ENCODE measurements at regions not wholly inside any gene's neighbourhood (a gene's known extent, or its start where the extent isn't known, plus 50 kb on each side); places are given as distances from the start of the nearest gene placed in this dataset.
"Not testable (repeated sequence)": the region's sequence is repeated elsewhere in the genome, so short reads cannot be mapped to it uniquely, and the experiment has no call there.

DNA sequence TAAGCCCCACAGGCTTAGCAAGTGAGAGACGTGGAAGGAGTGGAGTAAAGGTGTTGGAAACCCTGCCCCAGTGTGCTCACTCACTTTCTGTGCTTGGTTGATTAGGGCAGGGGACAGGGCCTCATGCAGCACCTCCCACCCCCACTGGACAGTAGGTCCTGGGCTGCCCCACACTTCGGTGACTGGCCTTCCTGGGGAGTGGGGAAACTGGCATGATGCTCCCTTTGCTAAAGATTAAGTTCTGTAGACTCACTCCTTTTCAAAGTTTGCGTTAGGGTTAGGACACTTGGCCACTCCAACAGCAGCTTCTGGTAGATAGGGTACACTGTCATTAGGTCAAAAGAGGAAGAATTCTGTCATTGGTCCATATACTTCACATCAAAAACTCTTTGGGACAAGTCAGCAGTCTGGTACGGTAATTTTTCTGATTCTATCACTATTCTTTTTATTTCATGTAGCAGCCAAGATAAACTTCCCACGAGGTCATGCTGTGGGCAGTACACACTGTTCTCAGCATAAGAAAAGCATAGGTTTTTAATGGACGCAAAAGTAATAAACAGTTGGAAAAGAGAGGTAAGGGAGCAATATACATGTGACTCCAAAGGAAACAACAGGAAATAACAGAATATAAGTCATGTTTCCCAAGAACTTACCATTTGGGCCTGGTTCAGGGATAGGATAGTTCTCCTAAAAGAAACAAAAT, 106.6 kb upstream of the TERB2 start:
- not testable (repeated sequence) for DNase-seq

DNA sequence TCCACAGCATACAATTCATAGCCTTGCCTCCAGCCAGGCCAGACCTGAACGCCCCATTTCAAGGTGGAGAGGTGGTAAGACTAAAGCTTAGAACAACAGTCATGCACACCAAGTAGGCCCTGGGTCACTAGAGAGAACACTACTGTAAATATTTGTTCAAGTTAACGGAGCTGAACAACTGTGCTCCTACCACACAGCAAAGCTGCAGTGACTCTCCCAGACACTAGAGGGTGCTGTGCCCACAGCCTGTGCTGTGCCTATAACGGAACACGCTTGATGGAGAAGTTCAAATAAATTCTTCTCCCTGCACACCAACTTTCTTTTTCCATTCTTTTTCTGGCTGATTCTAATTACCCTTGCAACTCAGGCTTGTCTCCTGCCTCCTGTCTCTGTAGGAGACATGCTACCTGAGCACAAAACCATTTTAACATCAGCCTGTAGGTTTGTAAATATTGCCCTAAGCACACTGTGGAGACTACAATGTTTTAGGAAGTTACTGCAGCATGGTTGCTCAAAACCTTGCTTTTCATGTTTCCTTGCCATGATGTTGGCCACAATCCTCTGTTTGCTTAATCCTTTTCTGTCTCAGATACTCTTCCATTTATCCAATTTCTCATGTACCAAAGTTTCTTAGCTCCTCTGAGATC, 103.1 kb upstream of the TERB2 start:
- not testable (repeated sequence) for DNase-seq

GRCh38 chr15:44854696-44855095, 101.8 kb upstream of the TERB2 start:
- not testable (repeated sequence) for DNase-seq

DNA sequence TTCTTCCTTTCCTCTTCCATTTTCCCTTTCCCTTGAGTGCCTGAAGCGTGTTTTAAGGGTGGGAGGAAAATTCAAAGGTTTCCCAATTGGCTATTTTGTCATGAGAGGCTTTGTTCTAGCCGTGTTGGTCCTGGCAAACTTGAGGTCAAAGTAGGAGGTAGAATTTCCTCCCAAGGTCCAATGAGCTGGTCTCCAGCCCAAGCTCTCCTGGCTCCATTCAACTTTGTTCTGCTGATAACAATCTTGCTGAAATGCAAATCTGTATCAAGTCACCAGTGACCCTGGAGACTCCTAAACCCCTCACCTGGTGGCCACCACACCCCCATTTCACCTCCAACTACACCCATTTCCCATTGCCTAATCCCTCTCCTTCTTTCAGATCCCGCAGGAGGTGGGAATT, 100.2 kb upstream of the TERB2 start:
- not testable (repeated sequence) for DNase-seq

DNA sequence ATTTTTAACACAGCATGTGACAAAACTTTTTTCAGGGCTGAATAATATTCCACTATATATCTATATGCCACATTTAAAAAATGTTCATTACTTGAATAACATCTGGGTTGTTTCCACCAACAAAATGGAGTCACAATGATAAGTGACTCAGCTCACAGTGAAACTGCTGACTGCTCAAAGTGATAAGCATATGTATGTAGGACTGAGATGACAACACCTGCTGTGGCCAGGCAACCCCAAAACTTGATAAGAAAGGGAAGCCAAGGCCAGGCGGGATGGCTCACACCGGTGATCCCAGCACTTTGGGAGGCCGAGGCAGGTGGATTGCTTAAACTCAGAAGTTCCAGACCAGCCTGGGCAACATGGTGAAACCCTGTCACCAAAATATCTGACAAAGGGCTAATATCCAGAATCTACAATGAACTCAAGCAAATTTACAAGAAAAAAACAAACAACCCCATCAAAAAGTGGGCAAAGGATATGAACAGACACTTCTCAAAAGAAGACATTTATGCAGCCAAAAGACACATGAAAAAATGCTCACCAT, 99.2 kb upstream of the TERB2 start:
- not testable (repeated sequence) for DNase-seq

DNA sequence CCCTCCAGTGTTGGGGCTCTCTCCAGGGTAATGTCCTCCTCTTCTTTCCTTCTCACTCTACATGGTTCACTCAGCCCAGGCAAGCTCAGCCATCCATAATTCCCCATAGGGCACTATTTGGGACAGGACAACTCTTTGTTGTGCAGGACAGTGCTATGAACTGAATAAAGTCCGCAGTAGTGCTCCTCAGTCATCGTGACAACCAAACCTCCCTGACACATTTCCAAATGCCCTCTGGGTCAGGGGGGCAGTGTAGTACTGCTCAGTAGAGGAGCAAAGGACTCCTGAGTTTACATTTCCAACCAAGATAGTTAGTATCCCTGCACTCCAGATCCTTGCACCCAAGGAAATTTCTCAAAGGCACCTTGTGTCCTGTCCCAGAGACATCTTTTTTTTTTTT, 97.4 kb upstream of the TERB2 start:
- DNase-seq, result not testable (repeated sequence)

- DNase-seq, result not testable (repeated sequence)
These were observed 96.3 kb upstream of the TERB2 start for GRCh38 chr15:44860168-44860567.

- no peak for DNase-seq
These were observed 95.0 kb upstream of the TERB2 start for GRCh38 chr15:44861439-44861910.

- no peak for DNase-seq
These were observed 94.6 kb upstream of the TERB2 start for GRCh38 chr15:44861917-44862316.

- not testable (repeated sequence) for DNase-seq
These were observed 93.6 kb upstream of the TERB2 start for GRCh38 chr15:44862866-44863265.

GRCh38 chr15:44868100-44868499, 88.4 kb upstream of the TERB2 start:
- not testable (repeated sequence) for DNase-seq

DNA sequence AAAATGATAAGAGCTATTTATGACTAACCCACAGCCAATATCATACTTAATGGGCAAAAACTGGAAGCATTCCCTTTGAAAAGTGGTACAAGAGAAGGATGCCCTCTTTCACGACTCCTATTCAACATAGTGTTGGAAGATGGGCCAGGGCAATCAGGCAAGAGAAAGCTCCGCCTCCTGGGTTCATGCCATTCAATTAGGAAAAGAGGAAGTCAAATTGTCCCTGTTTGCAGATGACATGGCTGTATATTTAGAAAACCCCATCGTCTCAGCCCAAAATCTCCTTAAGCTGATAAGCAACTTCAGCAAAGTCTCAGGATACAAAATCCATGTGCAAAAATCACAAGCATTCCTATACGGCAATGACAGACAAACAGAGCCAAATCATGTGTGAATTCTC, 86.4 kb upstream of the TERB2 start:
- DNase-seq, result not testable (repeated sequence)

DNA sequence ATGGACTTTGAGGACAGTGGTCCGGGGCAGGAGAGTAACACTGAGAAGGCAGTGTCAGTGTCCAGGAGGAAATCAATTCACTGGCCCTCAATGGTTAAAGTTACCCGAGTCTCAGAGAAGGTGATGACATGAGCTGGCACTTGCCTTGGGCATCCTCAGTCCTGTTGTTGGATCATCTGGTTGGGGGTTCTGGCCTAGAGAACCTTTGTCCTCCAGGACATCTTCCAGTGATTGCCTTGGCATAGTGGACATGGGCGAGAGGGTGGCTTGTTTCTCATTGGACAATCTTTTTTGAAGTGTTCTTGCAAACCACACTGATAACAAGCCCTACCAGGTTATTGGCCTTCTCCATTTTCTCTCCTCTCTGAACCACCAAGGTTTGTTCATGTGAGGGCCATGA, 83.4 kb upstream of the TERB2 start:
- no peak for DNase-seq

DNA sequence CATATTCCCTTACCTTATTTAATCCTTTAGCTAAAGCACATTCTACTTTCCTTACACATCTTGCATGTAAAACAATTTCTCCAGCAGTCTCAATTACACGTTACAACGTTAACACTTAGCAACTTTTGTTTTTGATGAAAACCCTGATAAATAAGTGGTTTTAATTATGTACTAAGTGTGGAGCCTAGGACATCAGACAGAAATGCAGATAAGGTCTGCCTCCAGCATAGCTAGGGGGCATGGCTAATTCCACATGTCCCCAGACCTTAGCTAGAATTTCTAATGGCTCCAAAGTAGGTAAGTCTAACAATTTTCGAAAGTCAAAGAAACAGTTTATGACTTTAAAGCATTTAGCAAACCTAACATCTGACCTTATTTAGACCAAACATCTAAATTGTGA, 77.4 kb upstream of the TERB2 start:
- no peak for DNase-seq

DNA sequence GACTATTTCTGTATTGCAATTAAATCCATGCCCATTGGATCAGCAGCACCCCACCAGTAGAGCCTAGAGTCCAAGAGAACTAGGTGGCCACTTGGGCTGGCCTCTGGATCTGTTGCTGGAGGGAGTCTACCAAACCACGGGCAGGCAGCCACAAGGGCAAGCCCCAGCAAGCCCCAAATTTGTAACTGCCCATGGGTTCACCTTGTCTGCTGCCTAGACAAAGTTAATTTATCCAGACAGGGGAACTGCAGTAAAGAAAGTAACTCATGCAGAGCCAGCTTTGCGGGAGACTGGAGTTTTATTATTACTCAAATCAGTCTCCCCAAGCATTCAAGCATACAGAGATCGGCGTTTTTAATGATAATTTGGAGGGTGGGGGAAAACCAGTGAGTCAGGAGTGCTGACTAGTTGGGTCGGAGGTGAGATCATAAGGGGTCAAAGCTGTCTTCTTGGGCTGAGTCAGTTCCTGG, 74.0 kb upstream of the TERB2 start:
- DNase-seq, result no peak

- no peak for DNase-seq
These were observed 73.1 kb upstream of the TERB2 start for GRCh38 chr15:44883199-44883877.

DNA sequence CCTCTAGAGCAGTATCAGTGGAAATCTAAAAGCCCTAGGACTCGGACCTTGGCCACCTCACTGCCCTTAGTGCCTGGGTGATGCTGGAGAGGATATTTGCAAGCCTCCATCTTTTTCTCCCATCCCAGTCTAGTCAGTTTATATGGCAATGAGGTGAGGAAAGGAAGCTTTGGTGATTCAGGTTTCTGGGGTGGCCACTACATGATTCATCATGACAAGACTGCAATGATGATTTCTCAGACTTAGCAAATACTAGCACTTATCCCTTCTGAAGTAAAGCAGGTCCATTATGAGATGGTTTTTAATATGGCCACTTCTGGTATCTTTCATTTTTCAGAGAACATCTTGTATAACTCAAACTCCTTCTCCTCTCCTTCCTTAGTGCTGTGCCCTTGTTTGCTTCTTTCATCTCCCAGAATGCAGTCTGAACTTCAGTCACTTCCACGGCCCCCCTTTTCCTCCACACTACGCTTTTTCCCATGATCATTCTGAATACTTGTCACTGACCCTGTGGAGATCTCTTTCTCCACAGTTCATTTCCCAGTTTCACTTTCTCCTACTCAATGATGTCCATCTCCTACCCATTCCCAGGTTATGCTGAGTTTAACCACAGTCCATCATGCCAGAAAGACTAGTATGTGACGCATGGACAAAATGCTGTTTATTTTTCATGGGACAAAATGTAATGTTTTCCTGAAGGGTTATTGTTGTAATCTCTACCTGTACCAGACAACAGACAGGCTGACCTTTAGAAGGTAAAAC, 57.4 kb upstream of the TERB2 start:
- DNase-seq, result not testable (repeated sequence)

GRCh38 chr15:44899775-44900174, 56.7 kb upstream of the TERB2 start:
- DNase-seq, result not testable (repeated sequence)

GRCh38 chr15:44900796-44901195, 55.7 kb upstream of the TERB2 start:
- DNase-seq, result not testable (repeated sequence)

DNA sequence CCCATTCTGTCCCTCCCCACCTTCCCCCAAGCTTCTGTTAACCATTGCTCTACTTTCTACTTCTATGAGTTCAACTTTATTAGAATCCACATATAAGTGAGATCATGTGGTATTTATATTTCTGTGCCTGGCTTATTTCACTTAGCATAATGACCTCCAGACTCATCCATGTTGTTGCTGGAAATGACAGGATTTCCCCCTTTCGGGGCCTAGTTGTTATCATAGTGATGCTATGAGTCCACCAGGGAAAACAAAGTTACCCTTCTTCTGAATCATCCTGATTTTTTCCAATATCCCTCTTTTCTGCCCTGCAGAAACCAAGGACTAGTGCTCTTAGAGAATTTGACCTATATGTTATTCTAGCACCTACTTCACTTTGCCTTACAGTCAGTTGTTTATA, 53.2 kb upstream of the TERB2 start:
- DNase-seq, result not testable (repeated sequence)

GRCh38 chr15:44904651-44905340, 51.7 kb upstream of the TERB2 start:
- DNase-seq, result not testable (repeated sequence)

Measured in DMS 273 treated with DMSO at 0.1 percent for 48 hours (cell line).